ENCODE measurements at regions not wholly inside any gene's neighbourhood (a gene's known extent, or its start where the extent isn't known, plus 50 kb on each side); places are given as distances from the start of the nearest gene placed in this dataset.
A peak's percentile ranks its signal among the peaks of the same experiment; 100 is the strongest.

DNA sequence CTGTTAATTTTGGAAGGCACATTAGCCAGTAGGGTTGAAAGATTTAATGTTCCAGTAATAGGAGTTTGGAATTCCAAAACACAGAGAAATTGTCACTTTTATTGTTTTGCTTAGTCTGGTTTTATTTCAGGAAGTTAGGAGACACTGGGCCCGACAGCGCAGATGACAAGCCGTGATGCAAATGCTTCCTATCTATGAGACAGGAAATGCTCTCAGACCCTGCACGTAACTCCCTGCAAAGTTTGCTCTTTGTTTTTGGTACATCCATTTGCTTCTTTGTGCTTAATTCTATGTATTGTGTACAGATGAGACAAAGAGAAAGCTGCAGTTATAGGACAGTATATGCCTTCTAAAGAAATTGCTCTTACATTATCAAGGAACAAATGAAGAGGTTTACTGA, 201.6 kb upstream of the SGK1 start:
- DNase-seq, result no peak

DNA sequence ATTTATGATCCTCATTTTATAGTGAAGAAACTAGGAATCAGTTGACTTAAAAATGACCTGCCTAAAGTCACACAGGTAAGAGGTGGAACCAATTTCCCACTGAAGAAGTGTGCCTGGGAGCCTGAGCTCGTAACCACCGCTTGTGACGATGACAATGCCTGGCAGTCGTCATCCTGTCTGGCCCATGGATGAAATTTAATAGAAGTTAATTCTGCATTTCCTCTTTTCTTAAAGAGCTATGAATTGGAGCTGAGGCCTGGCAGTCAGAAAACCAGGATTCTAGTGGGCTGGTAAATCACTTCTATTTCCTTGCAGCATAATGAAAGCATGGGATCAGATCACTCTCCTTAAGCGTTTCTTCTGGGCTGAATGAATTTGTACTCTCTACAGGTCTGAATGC, 200.0 kb upstream of the SGK1 start:
- no peak for DNase-seq

GRCh38 chr6:134517145-134517658, 199.3 kb upstream of the SGK1 start:
- peak; percentile 26 for DNase-seq

DNA sequence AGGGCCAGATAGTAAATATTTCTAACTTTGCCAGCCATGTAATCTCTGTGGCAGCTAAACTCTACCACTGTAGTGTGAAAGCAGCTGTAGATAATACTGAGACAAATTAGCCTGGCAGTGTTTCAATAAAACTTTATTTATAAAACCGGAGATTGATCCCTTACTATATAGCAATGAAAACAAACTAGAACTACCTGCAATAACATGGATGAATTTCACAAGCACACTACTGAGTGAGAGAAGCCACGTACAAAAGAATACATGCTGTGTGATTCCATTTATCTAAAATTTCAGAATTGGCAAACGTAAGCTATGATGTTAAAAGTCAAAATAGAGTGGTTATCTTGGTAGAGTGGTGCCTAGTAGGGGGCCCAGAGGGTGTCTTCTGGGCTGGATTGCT, 198.7 kb upstream of the SGK1 start:
- DNase-seq, result no peak

GRCh38 chr6:134515986-134516385, 198.1 kb upstream of the SGK1 start:
- DNase-seq, result no peak

DNA sequence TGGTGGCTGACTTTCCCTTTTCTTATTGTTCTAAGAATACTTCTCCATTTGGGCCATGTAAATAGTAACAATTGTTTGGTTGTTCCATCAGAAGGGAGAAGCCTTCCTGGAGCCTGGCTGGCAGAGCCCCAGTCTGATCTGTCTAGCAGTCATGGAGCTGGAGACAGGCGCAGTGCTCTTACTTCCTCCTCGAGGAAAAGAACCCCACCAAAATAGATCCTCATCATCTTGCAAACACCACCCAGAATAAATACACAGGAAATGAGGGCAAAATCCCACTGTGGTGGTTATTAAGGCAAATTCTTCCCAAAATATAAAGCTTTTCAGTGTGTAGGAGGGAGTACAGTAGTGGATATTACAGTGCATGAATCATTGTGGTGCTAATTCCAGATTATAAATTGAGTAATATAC, 195.1 kb upstream of the SGK1 start:
- DNase-seq, result no peak

GRCh38 chr6:134511984-134512683, 194.2 kb upstream of the SGK1 start:
- DNase-seq, result no peak

- no peak for DNase-seq
Observed at GRCh38 chr6:134510920-134511319, 193.0 kb upstream of the SGK1 start.

DNA sequence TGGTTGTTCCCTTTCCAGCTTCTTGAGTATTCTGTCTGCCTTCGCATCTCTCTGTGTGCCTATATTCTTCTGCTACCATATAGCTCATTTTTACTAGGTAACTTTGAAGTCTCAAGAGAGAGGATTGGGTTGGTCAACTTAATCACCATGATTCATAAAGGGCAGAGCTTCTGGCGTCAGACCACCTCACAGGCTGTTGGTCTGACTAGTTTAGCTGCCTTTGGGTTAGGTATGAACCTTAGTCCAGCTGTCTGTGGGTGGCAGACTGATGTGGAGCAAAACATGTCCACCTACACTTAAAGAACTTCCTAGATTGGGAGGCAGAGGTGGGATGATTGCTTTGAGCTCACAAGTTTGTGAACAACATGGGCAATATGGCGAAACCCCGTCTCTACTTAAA, 192.2 kb upstream of the SGK1 start:
- DNase-seq, result no peak

DNA sequence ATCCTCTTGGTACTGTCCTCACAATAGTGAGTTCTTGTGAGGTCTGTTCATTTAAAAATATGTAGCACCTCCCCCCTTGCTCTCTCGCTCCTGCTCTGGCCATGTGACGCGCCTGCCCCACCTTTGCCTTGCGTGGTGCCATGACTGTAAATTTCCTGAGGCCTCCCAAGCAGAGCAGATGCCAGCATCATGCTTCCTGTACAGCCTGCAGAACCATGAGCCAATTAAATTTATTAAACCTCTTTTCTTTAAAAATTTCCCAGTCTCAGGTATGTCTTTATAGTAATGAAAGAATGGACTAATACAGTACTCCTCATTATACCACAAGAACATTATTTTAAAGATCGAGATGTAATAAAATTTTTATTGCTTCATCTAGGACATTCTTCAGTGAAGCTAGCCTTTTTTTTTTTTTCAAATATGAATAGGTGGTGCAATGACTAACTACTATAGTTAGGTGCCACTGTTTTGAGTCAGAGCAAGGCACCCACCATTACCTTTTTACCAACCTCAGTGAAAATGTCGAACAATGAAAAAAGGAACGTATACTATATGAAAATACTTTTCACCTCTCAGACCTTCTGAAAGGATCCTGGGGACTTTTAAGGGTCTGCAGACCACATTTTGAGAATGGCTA, 191.1 kb upstream of the SGK1 start:
- DNase-seq, result no peak

DNA sequence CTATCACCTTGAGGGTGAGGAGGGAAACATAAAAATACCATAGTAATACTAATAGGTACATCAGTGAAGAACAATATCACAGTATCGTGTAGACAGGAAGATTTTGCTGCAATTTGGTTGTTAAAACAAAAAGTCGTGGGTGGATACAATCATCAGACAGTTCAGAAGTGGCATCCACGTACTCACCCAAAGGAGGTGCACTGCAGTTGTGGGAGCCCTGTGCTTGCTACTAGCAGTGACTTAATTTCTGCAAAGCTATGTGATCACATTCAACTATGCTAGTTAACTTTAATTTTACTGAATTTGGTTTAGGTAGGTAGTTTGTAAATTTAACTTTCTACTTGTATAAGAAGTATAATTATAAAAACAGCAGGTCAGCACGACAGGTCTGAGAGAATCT, 188.2 kb upstream of the SGK1 start:
- no peak for DNase-seq

- no peak for DNase-seq
Observed at GRCh38 chr6:134503585-134504281, 185.8 kb upstream of the SGK1 start.

DNA sequence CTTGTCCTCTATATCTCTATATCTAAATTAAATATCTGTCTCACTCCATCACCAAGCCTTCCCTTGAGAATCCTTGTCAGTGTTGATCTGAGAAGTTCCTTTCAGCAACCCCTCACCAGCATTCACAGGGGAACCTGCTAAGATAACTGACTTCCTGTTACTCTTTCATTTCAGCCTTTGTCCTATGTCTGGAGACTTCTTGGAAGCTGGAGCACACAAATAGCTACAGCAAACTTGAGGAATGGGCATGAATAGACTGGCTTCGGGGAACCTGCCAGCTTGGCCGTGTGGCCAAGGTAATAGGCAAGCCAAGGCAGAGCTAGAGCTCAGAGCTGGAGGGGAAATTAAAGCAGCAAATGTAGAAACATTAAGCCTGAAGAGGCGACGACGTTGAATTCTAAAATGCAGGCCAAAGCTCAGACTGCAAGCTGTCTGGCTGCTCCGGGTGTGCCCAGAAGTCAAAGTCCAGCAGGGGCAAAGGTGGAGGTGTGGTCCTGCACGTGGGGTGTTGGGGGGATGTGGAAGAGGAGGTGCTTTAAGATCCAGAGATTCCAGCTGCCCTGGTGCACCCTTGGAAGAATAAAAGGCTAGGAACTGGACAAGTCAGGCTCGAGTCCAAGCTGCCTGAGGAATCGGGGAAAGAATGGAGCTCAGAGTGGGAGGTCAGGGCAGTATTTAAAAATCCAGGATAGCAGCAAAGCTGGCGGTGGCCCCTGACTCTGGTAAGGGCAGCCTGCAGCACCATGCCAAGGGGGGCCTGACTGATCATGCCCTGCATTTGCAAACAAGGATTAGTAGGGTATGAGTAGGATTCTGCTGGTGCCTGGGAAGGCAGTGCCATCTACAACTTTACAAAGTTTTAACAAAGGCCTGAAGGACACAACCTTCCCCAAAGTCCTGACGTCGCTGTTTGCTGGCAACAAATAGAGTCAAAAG, 185.0 kb upstream of the SGK1 start:
- DNase-seq, result no peak

GRCh38 chr6:134495890-134496248, 178.0 kb upstream of the SGK1 start:
- no peak for DNase-seq

GRCh38 chr6:134495203-134495889, 177.4 kb upstream of the SGK1 start:
- DNase-seq, result no peak

- DNase-seq, result no peak
Observed at GRCh38 chr6:134493789-134494188, 175.9 kb upstream of the SGK1 start.

- DNase-seq, result no peak
Observed at GRCh38 chr6:134491477-134491876, 173.6 kb upstream of the SGK1 start.

GRCh38 chr6:134482593-134483270, 164.8 kb upstream of the SGK1 start:
- no peak for DNase-seq

DNA sequence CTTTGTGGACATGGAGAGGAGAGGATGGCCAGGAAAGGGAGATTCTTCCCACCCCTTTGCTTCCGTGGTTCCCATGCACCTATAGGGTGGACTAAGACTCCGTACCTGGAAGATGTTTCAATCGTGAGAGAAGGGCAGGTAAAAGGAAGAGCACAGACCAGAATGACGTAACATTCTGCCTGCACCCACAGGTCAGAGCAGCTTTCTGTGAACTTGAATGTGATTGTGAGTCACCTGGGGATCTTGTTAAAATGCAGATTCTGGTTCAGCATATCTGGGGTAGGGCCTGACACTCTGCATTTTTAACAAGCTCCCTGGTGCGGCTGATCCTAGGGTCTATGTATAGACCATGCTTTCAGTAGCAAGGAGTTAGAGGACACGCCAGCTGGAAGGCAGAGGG, 164.1 kb upstream of the SGK1 start:
- no peak for DNase-seq

- no peak for DNase-seq
Observed at GRCh38 chr6:134480593-134480992, 162.7 kb upstream of the SGK1 start.

DNA sequence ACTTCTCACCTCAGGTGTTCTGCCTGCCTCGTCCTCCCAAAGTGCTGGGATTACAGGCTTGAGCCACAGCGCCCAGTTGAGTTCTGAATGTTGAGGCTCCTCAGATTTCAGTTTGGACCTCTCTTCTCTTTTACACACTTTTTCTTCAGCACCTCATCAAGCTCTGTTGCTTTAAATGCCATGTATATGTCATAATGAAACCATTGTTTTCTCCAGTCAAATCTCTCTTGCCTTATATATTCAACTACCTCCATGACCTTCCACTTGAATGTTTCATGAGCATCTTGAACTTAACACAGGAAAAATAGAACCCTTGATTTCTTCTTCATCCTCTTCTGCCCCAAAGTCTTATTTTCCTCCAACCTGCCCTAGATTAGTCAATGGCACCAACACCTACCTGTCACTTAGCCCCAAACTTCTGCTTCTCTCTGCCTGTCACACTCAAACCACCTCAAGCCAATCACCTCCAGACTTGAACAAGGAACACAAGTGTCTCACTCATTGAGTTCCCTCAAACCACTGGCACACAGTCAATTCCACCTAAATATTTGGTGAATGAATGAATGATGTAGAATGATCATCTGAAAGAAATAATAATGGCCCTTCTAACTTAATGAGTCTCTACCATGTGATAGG, 161.0 kb upstream of the SGK1 start:
- no peak for DNase-seq

Data from NCI-H510A treated with DMSO at 0.1 percent for 48 hours (cell line).